ENCODE measurements at regions not wholly inside any gene's neighbourhood (a gene's known extent, or its start where the extent isn't known, plus 50 kb on each side); places are given as distances from the start of the nearest gene placed in this dataset.

- no peak for TF ChIP-seq PATZ1 (CRISPR knock-in tag; IDR thresholded peaks at IDR 0.05; ENCODE audit: borderline replicate concordance)
- no peak for TF ChIP-seq ARNTL (CRISPR knock-in tag; IDR thresholded peaks at IDR 0.05; ENCODE audit: borderline replicate concordance, low read depth)
- TF ChIP-seq CREB5 (CRISPR knock-in tag; IDR thresholded peaks at IDR 0.05; ENCODE audit: low read depth), result no peak
- TF ChIP-seq CSRNP3 (CRISPR knock-in tag; IDR thresholded peaks at IDR 0.05), result no peak
- TF ChIP-seq BACH2 (CRISPR knock-in tag; IDR thresholded peaks at IDR 0.05; ENCODE audit: borderline replicate concordance), result no peak
- TF ChIP-seq ISL1 (CRISPR knock-in tag; IDR thresholded peaks at IDR 0.05), result no peak
- no peak for TF ChIP-seq ZNF8 (CRISPR knock-in tag; IDR thresholded peaks at IDR 0.05)
- no peak for TF ChIP-seq TCF4 (CRISPR knock-in tag; IDR thresholded peaks at IDR 0.05; ENCODE audit: borderline replicate concordance)
- TF ChIP-seq SNAI2 (CRISPR knock-in tag; IDR thresholded peaks at IDR 0.05), result no peak
- no peak for TF ChIP-seq TSHZ2 (CRISPR knock-in tag; IDR thresholded peaks at IDR 0.05)
- no peak for TF ChIP-seq TOX (CRISPR knock-in tag; IDR thresholded peaks at IDR 0.05; ENCODE audit: borderline replicate concordance)
- no peak for TF ChIP-seq RARB (CRISPR knock-in tag; IDR thresholded peaks at IDR 0.05)
- TF ChIP-seq ZNF565 (CRISPR knock-in tag; conservative IDR thresholded peaks at IDR 0.05; ENCODE audit: low read depth), result no peak
- TF ChIP-seq GLIS3 (CRISPR knock-in tag; IDR thresholded peaks at IDR 0.05), result no peak
- TF ChIP-seq OSR1 (CRISPR knock-in tag; IDR thresholded peaks at IDR 0.05), result no peak
- no peak for TF ChIP-seq ZFP3 (CRISPR knock-in tag; IDR thresholded peaks at IDR 0.05)
- TF ChIP-seq CSDC2 (CRISPR knock-in tag; IDR thresholded peaks at IDR 0.05), result no peak
- TF ChIP-seq ESRRG (CRISPR knock-in tag; IDR thresholded peaks at IDR 0.05), result no peak
- TF ChIP-seq ZC3H10 (CRISPR knock-in tag; IDR thresholded peaks at IDR 0.05), result no peak
- no peak for TF ChIP-seq POU6F1 (CRISPR knock-in tag; IDR thresholded peaks at IDR 0.05; ENCODE audit: borderline replicate concordance, low read depth)
- peak; percentile 30; the same call in 1 of the 3 replicates for ATAC-seq
Observed at GRCh38 chr3:103189941-103190340, 755.1 kb downstream of the ZPLD1 start.

- ATAC-seq, result peak; percentile 39; the same call in 1 of the 3 replicates
- TF ChIP-seq OSR1 (CRISPR knock-in tag; IDR thresholded peaks at IDR 0.05), result no peak
- no peak for TF ChIP-seq TCF4 (CRISPR knock-in tag; IDR thresholded peaks at IDR 0.05; ENCODE audit: borderline replicate concordance)
- TF ChIP-seq ZNF565 (CRISPR knock-in tag; conservative IDR thresholded peaks at IDR 0.05; ENCODE audit: low read depth), result no peak
- TF ChIP-seq CREB5 (CRISPR knock-in tag; IDR thresholded peaks at IDR 0.05; ENCODE audit: low read depth), result no peak
- TF ChIP-seq ZNF8 (CRISPR knock-in tag; IDR thresholded peaks at IDR 0.05), result no peak
- no peak for TF ChIP-seq CSRNP3 (CRISPR knock-in tag; IDR thresholded peaks at IDR 0.05)
- no peak for TF ChIP-seq RARB (CRISPR knock-in tag; IDR thresholded peaks at IDR 0.05)
- TF ChIP-seq ARNTL (CRISPR knock-in tag; IDR thresholded peaks at IDR 0.05; ENCODE audit: borderline replicate concordance, low read depth), result no peak
- no peak for TF ChIP-seq POU6F1 (CRISPR knock-in tag; IDR thresholded peaks at IDR 0.05; ENCODE audit: borderline replicate concordance, low read depth)
- no peak for TF ChIP-seq TSHZ2 (CRISPR knock-in tag; IDR thresholded peaks at IDR 0.05)
- TF ChIP-seq ESRRG (CRISPR knock-in tag; IDR thresholded peaks at IDR 0.05), result no peak
- TF ChIP-seq TOX (CRISPR knock-in tag; IDR thresholded peaks at IDR 0.05; ENCODE audit: borderline replicate concordance), result no peak
- TF ChIP-seq ZC3H10 (CRISPR knock-in tag; IDR thresholded peaks at IDR 0.05), result no peak
- no peak for TF ChIP-seq ZFP30 (CRISPR knock-in tag; IDR thresholded peaks at IDR 0.05)
Observed at GRCh38 chr3:103195216-103195615, 760.4 kb downstream of the ZPLD1 start.
